HG02623 (cell line): ENCODE measurements at regions not wholly inside any gene's neighbourhood (a gene's known extent, or its start where the extent isn't known, plus 50 kb on each side); places are given as distances from the start of the nearest gene placed in this dataset.

Source experiments
- ATAC-seq: cut with Tn5 transposase; IDR thresholded peaks from one replicate; pipeline ENCODE4 v1.9.1; 2021; ENCODE audit warnings: moderate library complexity; ENCODE audit not compliant: unreplicated experiment

- ATAC-seq, result no peak
Observed at GRCh38 chr10:125460326-125460725, 222.6 kb downstream of the TEX36 start.

GRCh38 chr10:125457406-125457805 is 225.6 kb downstream of the TEX36 start:
- no peak for ATAC-seq

GRCh38 chr10:125455855-125456254 is 227.1 kb downstream of the TEX36 start:
- ATAC-seq, result no peak

GRCh38 chr10:125455431-125455830 is 227.5 kb downstream of the TEX36 start:
- no peak for ATAC-seq

- ATAC-seq, result no peak
Observed at GRCh38 chr10:125451319-125451718, 231.6 kb downstream of the TEX36 start.

GRCh38 chr10:125450218-125450617 is 232.7 kb downstream of the TEX36 start:
- no peak for ATAC-seq

GRCh38 chr10:125449571-125449970 is 233.4 kb downstream of the TEX36 start:
- no peak for ATAC-seq

GRCh38 chr10:125448596-125448995 is 234.4 kb downstream of the TEX36 start:
- no peak for ATAC-seq

- no peak for ATAC-seq
Observed at GRCh38 chr10:125444790-125445189, 238.2 kb downstream of the TEX36 start.

GRCh38 chr10:125442856-125443540 is 240.0 kb downstream of the TEX36 start:
- ATAC-seq, result no peak

- ATAC-seq, result no peak
Observed at GRCh38 chr10:125441151-125441550, 241.8 kb downstream of the TEX36 start.

GRCh38 chr10:125431149-125431548 is 251.8 kb downstream of the TEX36 start:
- no peak for ATAC-seq

- ATAC-seq, result no peak
Observed at GRCh38 chr10:125428054-125428453, 254.9 kb downstream of the TEX36 start.

- ATAC-seq, result no peak
Observed at GRCh38 chr10:125424191-125424847, 258.6 kb downstream of the TEX36 start.

- ATAC-seq, result no peak
Observed at GRCh38 chr10:125423569-125423968, 259.4 kb downstream of the TEX36 start.

GRCh38 chr10:125419831-125420230 is 259.5 kb upstream of the CTBP2 start:
- no peak for ATAC-seq

GRCh38 chr10:125419146-125419545 is 258.8 kb upstream of the CTBP2 start:
- no peak for ATAC-seq

- ATAC-seq, result no peak
Observed at GRCh38 chr10:125417605-125418004, 257.2 kb upstream of the CTBP2 start.

GRCh38 chr10:125415964-125416363 is 255.6 kb upstream of the CTBP2 start:
- no peak for ATAC-seq

GRCh38 chr10:125415006-125415633 is 254.8 kb upstream of the CTBP2 start:
- no peak for ATAC-seq

- no peak for ATAC-seq
Observed at GRCh38 chr10:125411724-125412123, 251.4 kb upstream of the CTBP2 start.

GRCh38 chr10:125409756-125410155 is 249.4 kb upstream of the CTBP2 start:
- no peak for ATAC-seq
